ENCODE measurements at regions not wholly inside any gene's neighbourhood (a gene's known extent, or its start where the extent isn't known, plus 50 kb on each side); places are given as distances from the start of the nearest gene placed in this dataset.

DNA sequence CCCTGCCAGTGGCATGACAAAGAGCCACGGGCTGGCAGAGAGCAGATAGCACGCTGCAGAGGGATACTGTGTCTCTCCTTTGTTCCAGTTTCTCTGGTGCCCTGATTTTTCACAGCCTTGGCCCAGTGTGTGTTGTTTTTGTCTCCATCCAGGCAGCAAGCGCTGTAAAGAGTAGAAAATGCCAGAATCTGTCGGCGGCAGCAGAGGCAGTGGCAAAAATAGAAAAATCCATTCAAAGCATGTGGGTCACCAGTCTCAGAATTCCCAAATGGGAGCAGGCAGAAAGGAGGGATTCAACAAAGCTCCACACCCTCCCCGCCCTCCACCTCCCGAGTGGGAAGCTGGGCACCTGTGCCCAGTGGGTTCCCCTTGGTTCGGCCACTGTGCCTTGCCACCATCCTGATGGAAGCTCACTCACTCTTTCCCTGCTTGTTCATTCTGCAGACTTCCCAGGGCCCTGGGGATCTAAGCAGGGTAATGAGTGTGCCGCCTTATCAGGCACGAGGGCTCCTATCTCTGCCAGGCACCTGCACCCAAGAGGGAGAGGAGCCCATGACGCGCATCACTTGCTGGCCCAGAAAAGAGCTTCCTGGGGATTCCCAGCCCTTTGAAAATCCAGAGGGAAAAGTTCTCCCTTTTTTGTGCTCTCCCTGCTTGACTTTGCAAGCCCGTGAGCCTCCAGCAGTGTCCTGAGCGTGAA, 416.9 kb downstream of the IRS2 start:
- no peak for DNase-seq (ENCODE audit: low spot score)

DNA sequence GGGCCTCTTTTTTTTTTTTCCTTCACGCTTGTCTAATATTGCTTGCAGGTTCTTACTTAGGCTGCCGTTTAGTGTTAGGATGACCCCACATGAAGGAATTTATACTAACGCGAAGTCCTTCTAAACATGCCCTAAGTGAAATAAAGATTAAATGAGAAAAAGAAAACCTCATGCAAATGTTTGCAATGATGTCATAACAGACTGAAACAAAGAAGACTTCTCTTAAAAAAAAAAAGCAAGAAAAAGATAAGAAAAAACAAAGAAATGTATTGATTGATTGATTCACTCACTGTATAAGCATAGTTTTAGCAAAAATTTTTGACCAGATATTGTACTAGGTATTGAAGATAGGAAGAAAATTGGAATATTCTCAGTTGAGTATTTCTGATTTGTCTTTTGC, 418.2 kb downstream of the IRS2 start:
- DNase-seq (ENCODE audit: low spot score) = no peak

DNA sequence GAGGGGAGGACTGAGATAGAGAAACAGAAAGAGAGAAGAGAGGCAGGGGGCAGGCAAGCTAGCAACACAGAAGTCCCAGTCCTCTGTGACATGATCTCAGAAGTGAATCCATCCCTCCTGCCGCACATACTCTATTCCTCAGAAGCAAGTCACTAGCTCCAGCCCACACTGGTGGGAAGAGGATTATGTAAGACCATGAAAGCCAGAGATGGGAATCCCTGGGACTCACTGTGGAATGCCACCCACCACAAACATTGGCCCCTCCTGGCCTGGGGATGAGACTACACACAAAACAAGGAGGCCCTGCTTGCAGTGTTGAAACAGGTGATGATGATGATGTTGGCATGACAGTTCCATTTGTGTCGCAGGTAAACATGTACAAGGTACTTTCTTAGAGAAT, 419.9 kb downstream of the IRS2 start:
- DNase-seq (ENCODE audit: low spot score) = no peak

DNA sequence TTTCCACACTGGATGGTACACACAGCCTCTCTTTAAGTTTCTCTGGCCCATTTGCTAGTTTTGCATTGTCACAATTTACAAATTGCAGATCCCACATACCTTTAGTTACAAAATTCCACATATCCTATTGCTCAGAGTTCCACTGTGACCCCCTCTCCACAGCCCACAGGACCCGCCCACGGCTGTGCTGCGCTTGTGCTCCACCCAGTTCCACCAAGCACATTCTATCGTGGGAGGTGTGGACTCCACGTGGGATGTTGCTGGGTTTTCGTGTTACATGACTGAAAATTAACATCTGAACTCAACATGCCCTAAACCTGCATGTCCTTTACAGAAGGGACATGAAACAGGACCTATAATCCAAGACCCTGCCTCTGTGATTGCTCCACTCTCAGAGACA, 423.0 kb downstream of the IRS2 start:
- DNase-seq (ENCODE audit: low spot score) = no peak

DNA sequence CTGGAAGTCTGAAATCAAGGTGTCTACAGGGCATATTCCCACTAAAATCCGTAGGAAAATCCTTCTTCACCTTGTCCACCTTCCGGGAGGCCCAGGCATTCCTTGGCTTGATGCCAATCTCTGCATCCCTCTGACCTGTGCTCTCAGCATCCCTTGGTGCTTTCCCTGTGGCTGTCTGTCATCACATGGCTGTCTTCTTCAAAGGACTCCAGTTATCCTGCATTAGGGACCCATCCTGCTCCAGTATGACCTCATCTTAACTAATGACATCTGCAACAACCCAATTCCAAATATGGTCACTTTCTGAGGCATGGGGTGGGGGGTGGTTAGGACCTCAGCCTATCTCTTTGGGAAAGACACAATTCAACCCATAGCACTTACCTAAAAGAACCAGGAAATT, 423.8 kb downstream of the IRS2 start:
- DNase-seq (ENCODE audit: low spot score) = no peak

DNA sequence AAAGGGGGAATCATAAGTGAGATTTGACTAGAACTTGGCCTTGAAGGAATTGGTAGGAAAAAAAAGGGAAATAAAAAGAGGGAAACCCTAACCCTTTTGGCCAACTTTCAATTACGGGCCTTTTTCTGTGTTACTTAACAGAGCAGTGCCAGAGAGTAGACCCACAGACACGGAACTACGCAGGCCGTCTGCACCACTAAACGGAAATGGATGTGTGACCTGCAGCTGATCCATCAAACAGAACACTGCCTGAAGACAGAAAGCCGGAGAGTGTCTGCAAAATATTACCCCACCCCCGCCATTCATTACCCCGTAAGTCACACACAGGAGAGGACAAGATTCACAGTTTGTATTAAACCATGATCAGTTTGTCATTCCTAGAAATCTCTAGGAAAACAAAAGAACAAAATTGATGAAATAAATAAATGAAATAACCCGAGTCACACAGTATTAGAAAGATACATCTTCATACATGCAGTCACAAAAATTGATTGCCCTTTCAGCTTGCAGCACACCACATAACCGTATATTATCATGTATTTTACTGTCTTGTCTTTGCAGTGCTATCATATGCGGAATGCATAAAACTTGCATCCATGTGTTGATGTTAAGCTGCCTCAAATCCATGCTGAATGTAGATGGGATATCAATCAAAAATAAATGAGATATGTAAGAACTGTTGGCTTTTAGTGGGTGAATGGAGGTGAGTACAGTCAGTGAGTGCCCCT, 424.7 kb downstream of the IRS2 start:
- no peak for DNase-seq (ENCODE audit: low spot score)

DNA sequence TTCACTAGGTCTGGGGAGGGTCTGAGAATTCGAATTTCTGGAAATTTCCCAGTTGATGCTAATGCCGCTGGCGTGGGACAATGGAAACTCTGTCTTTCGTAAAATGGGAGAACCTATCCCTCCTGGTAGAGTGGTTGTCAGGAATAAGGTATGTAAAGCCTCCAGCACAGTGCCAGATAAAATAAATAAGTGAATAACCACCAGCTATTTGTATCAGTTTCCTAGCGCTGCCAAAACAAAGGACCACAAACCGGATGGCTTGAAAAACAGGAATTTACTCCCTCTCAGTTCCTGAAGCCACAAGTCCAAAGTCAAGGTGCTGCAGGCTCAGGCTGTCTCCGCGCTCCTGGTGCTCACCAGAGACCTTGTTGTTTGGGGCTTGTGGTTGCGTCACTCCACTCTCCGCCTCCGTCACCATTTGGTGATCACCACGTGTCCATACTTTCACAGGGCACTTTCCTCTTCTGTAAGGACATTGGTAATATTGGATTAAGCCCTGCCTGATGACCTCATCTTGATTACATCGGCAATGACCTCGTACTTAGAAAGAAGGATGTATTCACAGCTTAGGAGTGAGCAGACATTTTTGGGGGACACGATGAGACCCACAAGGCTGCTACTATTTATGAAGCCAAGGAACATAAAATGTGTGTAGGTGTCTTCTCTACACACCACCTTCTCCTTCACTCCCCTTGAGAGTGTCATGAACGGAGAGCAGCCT, 428.5 kb downstream of the IRS2 start:
- DNase-seq (ENCODE audit: low spot score) = no peak

DNA sequence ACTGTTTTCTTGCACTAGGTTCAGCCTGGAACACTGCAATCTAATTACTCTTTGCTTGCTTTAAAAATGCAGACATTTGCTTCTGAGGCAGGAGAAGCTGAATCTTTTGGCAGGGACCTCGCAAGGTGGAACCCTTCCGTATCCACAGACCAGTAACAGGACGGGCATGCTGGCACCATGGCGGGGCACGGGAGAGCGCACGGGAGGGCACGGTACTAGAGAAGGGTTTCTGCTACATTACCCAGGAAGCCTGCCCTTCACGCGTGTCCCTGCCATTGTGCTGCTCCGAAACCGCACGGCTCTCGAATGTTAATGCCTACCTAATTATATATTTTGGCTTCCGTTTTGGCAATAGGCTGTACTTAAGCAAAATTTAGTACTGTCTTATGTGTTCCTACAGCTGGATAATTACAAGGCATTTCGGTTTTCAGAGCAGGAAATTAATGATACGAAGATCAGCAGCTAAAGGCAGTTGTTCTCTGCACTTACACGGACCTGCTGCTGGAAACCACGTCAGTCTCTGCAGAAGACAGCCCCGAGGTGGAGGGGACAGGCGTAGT, 430.4 kb downstream of the IRS2 start:
- DNase-seq (ENCODE audit: low spot score) = no peak

DNA sequence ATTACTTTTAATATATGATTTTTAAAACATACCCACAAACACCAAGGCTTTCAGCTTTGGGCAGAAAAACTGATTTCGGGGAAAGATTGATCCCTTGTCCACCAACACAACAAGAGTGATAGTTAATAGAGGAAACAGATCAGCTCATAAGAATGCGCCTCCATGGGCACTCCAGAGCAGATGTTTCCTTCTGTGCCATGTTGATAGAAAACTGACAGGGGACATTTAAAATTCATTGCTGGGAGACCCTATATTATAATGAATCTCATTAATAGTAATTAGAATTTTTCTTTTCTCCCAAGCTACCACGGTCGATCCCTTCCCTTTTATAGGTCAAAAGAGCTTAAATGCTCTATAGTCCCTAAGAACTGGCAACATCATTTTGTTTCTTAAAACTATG, 431.2 kb downstream of the IRS2 start:
- DNase-seq (ENCODE audit: low spot score) = no peak

DNA sequence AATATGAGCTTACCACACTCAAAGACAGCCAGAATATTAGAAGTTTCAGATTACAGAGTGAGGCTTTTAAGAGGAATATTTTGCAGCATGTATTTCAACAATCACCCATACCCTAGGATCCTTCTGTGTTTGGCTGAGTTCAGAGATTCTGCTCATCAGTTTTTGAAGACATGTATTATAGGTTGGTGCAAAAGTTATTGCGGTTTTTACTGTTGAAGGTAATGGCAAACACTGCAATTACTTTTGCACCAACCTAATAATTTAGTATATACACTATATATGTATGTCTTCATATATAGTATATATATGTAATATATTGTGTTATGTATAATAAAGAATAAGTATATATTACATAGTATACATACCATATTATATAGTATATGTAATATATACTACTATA, 435.1 kb downstream of the IRS2 start:
- no peak for DNase-seq (ENCODE audit: low spot score)

DNA sequence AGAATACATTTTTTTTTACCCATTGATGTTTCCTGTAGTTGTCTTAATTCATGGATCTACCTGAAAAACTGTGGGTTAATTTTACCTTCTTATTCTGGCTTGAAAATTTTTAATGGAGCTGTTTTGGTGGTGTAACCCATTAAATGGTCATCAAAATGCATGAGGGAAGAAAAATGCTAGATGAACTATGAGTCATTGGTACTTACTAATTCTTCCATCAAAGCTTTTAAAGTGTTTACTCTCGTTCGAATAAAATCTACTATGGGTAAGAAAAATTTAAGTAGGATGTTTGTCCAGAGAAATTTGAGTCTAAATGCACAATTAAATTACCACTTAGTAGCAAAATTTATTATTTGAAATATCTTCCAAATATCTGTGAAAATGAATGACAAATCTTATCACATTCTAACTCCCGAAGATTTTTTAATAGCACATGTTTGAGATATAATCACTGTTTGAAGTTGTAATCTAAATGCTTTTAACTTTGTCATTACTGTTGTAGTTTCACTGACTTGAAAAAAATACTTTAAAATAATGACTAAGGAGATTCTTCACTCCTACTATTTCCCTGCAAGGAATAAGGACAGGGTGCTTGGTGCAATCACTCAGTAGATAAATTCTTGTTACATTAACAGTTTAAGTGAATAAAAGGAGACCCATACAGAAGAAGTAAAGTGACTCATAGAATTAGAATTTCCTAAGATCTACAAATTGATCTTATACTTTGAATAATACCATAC, 437.7 kb downstream of the IRS2 start:
- DNase-seq (ENCODE audit: low spot score) = no peak

DNA sequence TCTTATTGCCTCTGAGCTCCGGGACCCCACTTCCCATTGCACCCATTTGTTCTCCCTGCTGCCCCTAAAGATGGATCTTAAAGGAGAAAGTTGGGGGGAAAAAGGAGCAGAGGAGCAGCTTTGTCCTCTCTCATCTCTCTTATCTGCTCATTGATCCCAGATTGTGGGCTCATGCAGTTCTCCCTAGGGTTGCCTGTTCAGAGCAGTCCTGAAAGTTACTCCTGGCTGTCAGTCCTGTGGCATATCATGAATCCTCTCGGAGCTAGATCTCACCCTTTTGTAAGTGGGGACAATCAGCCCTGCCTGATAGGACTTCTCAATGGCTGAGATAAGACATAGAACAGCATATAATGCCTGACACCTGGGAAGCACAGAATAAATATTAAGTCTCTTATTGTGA, 440.3 kb downstream of the IRS2 start:
- DNase-seq (ENCODE audit: low spot score) = no peak

DNA sequence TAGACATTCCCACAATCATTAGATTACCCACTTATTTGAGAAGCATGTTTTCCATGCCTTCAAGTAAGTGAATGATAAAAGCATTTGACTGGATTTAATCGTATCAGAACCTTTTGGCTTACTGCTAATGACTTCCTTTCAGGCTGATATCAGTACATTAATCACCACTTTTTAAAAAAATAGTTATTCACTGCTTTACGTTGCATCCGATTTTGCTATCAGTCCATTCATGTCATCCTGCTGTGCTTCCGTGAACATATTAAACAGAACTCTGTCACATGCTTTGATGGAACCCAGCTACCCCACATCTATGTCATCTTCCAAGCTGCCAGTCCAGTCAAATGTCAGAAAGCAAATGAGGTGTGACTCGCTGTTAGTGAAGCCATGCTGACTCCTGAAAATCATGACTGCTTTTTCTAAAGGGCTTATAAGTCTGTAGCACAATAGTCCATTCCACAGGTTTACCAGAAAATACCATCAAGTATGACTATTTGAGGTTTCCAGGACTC, 440.9 kb downstream of the IRS2 start:
- DNase-seq (ENCODE audit: low spot score) = no peak

DNA sequence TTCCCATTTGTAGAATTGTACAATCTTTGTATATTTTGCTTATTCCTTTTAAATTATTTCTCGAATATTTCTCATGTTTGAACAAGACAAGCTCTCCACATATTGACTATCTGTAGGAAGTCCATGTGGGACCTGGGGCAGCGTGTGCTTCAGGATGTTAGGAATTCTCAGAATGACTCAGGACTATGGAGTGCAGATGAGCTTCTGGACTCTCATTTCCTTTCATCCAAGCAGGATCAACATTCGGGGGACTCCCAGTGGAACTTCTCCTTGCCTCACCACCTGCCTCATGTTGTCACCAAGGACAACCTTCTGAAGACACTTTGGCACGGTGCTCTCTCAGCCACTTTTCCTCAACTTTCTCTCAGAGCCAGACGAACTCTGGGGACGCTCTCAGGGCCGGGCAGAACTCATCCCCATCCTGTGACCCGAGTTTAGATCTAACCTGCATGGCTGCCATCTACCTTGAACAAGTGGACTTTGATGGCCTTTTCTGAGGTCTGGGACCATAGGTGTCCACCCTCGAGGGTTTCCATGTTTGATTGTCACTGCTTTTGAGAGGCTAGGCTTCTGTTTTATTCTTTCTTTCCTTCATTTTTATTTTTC, 441.7 kb downstream of the IRS2 start:
- DNase-seq (ENCODE audit: low spot score) = no peak

DNA sequence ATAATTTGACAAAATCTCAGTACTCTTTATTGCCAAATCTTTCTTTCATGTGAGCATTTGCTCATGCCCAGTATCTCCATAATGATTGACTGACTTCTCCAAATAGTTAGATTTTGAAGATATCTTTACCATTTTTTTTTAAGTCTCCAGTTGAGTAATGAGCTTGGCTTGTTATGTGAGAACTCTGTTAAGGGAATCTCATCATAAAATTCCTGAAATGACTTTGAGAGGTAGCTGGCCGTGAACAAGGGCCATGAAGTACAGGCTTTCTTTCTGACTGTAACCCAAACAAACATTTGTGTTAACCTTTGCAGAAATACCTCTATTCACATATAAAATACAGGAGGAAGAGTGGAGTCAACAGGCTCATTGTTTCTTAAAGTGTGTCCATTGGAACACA, 449.7 kb downstream of the IRS2 start:
- DNase-seq (ENCODE audit: low spot score) = no peak

DNA sequence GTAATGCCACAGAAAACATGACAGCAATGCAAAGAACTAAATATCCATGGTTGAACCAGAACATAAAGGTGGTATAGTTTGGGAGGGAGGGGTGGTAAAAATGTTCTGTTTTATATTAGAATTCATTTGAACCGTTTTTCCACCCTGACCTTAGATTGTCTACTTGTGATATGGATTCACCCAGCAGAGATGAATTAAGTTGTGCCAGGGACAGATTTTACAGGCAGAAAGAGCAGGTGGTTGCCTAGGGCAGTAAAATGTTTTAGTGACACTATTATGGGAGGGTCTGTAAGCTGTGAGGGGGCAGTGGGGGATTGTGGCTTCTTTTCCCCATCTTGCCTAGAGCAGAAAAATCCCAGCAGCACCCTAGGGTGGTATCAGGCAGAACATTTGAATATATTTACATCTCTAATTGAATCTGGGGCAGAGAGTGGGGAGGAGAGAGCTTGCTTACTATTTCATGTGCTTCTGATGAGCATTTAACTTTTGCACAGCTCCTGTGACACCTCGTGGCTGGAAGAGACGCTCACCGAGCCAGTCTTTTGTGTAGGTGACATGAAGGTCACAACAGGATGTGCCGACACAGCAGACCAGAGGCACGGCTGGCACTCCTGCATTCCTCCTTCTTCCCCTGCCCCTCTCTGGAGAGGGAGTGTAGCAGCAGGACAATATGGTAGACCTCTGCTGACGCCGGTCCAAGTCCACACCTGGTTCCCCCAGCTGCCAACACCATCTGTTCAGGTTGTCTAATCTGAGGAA, 452.3 kb downstream of the IRS2 start:
- no peak for DNase-seq (ENCODE audit: low spot score)

DNA sequence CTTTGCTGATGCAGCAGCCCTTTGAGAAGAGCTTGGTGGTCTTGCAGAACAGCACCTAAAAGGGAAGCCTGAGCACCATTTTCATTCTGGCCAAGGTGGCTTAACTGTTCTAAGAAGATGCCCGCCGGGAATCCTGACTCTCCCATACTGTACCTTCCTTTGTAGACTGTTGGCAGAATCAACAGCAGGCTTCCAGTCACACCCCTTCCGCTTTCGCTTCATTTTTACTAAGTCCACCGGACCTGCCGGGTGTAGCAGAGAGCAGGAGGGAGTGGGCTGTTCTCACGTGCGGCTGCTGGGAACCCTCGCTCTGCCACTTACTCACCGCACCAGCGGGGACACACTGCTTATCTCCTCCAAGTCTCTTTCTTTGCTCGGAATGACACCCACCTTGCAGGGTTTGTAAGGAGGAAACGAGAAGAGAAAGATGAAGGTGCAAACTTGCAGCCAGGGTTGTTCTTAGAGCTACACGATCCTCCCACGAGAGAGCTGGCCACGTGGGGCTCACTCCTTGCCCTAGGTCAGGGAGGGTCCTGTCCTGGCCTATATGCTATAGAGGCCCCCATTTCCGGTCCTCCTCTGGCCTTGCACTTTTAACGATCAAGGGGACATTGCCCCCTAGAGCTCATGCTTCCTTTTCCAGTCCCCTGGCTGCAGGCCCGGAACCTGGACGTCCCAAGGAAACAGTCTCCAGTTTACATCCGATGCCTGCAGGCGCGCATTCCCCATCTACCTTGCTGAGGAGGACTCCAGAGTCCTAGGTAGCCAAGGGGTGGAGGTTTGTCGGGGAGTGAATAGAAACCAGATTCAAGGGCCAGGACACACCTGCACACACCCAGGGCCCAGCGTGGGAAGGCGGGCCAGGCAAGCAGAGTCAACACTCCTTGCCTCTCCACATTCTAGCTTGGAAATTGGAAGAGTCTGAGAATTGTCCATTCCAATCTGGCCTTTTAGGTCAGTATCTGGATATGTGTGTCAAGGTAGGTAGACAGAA, 453.6 kb downstream of the IRS2 start:
- no peak for DNase-seq (ENCODE audit: low spot score)

DNA sequence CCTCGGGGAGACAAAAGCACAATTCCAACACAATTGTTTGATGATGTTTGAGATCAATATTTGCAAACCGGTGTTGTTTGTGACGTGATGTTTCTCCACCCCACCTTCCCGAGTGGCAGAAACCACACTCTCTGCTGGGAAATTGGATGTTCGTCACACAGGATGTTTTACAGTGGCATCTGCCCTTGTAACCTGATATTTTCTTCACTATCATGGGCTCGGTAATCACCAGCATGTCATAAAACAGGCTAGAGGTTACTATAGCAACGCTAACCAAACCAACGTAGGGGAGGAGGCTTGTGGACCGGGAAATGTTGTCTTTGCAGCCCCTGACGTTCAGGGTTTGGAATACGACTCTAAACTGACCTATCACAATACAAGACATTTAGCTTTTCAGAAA, 454.5 kb downstream of the IRS2 start:
- no peak for DNase-seq (ENCODE audit: low spot score)

DNA sequence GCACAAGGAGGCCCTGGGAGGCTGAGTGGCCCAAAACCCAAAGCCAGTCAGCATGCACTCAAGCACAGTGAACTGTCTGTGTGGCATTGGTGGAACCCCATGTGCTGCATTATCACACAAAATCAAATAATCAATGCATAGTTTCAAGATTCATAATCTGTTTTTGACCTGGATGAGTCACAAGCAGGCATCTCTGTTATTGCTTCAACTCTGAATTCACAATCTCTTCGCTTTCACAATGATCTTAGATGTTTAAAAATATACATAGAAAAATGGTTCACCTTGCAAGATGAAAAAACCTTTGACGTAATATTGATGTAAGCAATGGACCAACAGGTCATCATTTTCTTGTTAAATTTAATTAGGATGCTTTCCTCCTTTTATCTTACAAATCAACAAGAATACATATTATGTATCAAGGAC, 455.4 kb downstream of the IRS2 start:
- DNase-seq (ENCODE audit: low spot score) = no peak

All from mucosa of gallbladder (tissue), 1 donor.